AG10803 (cell line): ENCODE measurements at regions not wholly inside any gene's neighbourhood (a gene's known extent, or its start where the extent isn't known, plus 50 kb on each side); places are given as distances from the start of the nearest gene placed in this dataset.
"Not testable (repeated sequence)": the region's sequence is repeated elsewhere in the genome, so short reads cannot be mapped to it uniquely, and the experiment has no call there.

Source experiments
- DNase-seq: peaks from one replicate; pipeline ENCODE4 v3.0.0; 2010; ENCODE audit warnings: low read depth
- H3K4me3 ChIP-seq: 2 replicates; pipeline ENCODE4 v1.5.1; 2011; ENCODE audit warnings: mild to moderate bottlenecking, low read length, control low read depth
- TF ChIP-seq, protein P1 (sequence below): conservative IDR thresholded peaks from 2 replicates; pipeline ENCODE4 v1.5.1; 2011; ENCODE audit warnings: mild to moderate bottlenecking, low read length, control low read depth, inconsistent platforms

- TF ChIP-seq, protein P1, sequence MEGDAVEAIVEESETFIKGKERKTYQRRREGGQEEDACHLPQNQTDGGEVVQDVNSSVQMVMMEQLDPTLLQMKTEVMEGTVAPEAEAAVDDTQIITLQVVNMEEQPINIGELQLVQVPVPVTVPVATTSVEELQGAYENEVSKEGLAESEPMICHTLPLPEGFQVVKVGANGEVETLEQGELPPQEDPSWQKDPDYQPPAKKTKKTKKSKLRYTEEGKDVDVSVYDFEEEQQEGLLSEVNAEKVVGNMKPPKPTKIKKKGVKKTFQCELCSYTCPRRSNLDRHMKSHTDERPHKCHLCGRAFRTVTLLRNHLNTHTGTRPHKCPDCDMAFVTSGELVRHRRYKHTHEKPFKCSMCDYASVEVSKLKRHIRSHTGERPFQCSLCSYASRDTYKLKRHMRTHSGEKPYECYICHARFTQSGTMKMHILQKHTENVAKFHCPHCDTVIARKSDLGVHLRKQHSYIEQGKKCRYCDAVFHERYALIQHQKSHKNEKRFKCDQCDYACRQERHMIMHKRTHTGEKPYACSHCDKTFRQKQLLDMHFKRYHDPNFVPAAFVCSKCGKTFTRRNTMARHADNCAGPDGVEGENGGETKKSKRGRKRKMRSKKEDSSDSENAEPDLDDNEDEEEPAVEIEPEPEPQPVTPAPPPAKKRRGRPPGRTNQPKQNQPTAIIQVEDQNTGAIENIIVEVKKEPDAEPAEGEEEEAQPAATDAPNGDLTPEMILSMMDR = no peak
- DNase-seq = no peak
- no peak overlapping the region for H3K4me3 ChIP-seq
Measured at GRCh38 chr2:176895158-176895557, 317.4 kb upstream of the HNRNPA3 start.

- no peak for DNase-seq
- TF ChIP-seq, protein P1 = no peak
- no peak overlapping the region for H3K4me3 ChIP-seq
Measured at GRCh38 chr2:176902454-176902853, 310.1 kb upstream of the HNRNPA3 start.

- H3K4me3 ChIP-seq = not testable (repeated sequence)
Measured at GRCh38 chr2:176904053-176904452, 308.5 kb upstream of the HNRNPA3 start.

GRCh38 chr2:176907341-176907740, 305.3 kb upstream of the HNRNPA3 start:
- no peak overlapping the region for H3K4me3 ChIP-seq
- TF ChIP-seq, protein P1 = no peak
- DNase-seq = no peak

More at GRCh38 chr2:176904053-176904452, 308.5 kb upstream of the HNRNPA3 start:
- DNase-seq = not testable (repeated sequence)

GRCh38 chr2:176910828-176911227, 301.8 kb upstream of the HNRNPA3 start:
- TF ChIP-seq, protein P1 = no peak
- H3K4me3 ChIP-seq = no peak overlapping the region
- no peak for DNase-seq

GRCh38 chr2:176913955-176914354, 298.6 kb upstream of the HNRNPA3 start:
- TF ChIP-seq, protein P1 = no peak
- H3K4me3 ChIP-seq = no peak overlapping the region
- no peak for DNase-seq

DNA sequence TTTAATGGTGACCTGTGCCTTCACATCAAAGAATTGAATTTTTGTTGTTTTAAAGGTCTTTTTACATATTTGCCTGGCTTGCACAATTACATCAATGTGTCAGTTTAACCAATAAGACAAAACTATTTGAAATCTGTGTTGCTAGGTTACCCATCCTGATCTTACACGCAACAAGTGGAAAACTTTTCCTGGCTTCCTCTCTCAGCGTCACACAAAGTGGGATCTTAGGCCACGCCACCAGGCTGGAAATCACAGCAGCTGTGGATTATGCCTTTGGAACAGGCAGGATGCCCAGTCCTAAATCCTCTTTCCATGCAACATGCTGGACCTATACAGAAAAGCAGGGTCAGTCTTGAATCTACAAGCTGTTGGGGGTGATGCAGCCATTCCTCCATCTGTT, 298.2 kb upstream of the HNRNPA3 start:
- TF ChIP-seq, protein P1 = no peak
- no peak overlapping the region for H3K4me3 ChIP-seq
- no peak for DNase-seq

DNA sequence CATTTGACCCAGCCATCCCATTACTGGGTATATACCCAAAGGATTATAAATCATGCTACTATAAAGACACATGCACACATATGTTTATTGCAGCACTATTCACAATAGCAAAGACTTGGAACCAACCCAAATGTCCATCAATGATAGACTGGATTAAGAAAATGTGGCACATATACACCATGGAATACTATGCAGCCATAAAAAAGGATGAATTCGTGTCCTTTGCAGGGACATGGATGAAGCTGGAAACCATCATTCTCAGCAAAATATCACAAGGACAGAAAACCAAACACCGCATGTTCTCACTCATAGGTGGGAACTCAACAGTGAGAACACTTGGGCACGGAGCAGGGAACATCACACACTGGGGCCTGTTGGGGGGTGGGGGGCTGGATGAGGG, 290.0 kb upstream of the HNRNPA3 start:
- not testable (repeated sequence) for DNase-seq, H3K4me3 ChIP-seq
